Loucy (cell line): ENCODE measurements at regions not wholly inside any gene's neighbourhood (a gene's known extent, or its start where the extent isn't known, plus 50 kb on each side); places are given as distances from the start of the nearest gene placed in this dataset.

Source experiments
- CTCF ChIP-seq: fragments of 200-600 bp; sonication (generic); conservative IDR thresholded peaks from 2 replicates; pipeline ENCODE4 v1.5.1; 2014; ENCODE audit warnings: mild to moderate bottlenecking, antibody characterized with exemption, low read length
- EZH2phosphoT487 ChIP-seq: fragments of 200-600 bp; IDR thresholded peaks from 2 replicates; pipeline ENCODE4 v1.6.1; 2018; ENCODE audit warnings: antibody characterized with exemption, mild to moderate bottlenecking, moderate library complexity, borderline replicate concordance

GRCh38 chr4:134610956-134611355 is 409.4 kb upstream of the PABPC4L start:
- TF ChIP-seq CTCF (no peak), EZH2phosphoT487 (no peak)
